HG03469 (cell line): ENCODE measurements at regions not wholly inside any gene's neighbourhood (a gene's known extent, or its start where the extent isn't known, plus 50 kb on each side); places are given as distances from the start of the nearest gene placed in this dataset.

ENCODE experiments used
- ATAC-seq: cut with Tn5 transposase; IDR thresholded peaks from one replicate; pipeline ENCODE4 v1.9.1; 2021; ENCODE audit warnings: mild to moderate bottlenecking, moderate library complexity, moderate number of reproducible peaks; ENCODE audit not compliant: unreplicated experiment

GRCh38 chr4:163621821-163622220 lies 127.3 kb downstream of the TMA16 start:
- no peak for ATAC-seq

GRCh38 chr4:163622379-163623035 lies 128.0 kb downstream of the TMA16 start:
- ATAC-seq = no peak

- ATAC-seq = no peak
These were observed 129.3 kb downstream of the TMA16 start for GRCh38 chr4:163623787-163624186.

GRCh38 chr4:163624727-163625126 lies 130.2 kb downstream of the TMA16 start:
- ATAC-seq = no peak

DNA sequence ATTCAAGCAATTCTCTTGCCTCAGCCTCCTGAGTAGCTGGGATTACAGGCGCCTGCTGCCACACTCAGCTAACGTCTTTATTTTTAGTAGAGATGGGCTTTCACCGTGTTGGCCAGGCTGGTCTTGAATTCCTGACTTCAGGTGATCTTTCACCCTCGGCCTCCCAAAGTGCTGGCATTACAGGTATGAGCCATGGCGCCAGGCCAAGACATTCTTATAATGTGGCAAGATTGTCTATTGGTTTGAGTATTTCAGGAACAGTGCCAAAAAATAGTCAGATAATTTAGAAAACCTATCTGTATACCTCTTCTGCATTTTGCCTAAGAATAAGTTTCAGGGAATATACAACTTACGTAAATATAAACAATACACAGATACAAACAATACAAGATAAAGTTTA lies 136.8 kb downstream of the TMA16 start:
- ATAC-seq = no peak

DNA sequence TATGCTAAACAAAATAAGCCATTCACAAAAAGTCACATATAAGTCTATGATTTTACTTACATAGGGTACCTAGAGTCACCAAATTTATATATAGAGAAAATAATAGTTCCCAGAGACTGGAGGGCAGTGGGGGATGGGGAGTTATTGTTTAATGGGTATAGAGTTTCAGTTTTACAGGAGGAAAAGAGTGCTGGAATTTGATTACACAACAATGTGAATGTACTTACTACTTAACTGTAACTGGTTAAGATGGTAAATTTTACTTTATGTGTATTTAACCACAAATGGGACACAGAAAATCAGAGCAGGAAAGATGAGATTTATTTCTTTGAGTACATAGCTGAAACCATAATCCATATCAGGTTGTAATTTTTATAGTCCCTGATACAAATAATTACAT lies 144.4 kb downstream of the TMA16 start:
- ATAC-seq = no peak

GRCh38 chr4:163649557-163650091 lies 155.1 kb downstream of the TMA16 start:
- no peak for ATAC-seq

- ATAC-seq = no peak
These were observed 157.3 kb downstream of the TMA16 start for GRCh38 chr4:163651761-163652160.

DNA sequence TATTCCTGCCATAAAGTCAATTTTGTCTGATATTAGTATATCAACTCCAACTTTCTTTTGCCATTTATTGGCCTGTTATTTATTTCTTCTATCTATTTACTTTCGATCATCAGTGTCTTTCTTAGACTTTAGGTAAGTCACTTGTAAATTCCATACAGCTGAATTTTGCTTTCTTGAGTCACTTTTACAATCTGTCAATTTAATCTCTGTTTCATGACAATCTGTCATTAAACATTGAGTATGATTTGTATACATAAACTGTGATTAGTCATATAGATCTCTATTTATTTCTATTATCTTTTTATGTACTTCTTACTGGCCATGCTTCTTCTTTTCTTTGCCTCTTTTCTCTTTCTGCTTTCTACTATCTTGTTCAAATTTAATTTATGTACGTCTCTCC lies 160.1 kb downstream of the TMA16 start:
- no peak for ATAC-seq

DNA sequence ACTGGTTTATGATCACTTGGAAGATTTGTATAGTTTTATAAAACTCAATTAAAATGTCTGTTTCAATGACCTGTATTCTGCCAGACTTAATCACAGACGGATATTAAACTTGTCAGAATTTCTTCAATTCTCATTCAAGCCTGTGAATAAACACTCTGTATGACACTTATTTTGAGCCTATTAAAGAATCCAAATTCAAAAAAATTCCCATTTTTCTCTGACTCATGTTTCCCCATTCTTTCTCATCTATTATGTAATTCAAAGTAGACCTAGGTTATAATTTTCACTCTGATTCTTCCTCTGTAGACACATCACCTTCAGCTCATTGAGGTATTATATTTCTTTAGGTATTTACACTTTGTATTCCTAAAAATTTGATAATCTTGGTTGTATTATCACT lies 166.1 kb downstream of the TMA16 start:
- ATAC-seq = no peak

DNA sequence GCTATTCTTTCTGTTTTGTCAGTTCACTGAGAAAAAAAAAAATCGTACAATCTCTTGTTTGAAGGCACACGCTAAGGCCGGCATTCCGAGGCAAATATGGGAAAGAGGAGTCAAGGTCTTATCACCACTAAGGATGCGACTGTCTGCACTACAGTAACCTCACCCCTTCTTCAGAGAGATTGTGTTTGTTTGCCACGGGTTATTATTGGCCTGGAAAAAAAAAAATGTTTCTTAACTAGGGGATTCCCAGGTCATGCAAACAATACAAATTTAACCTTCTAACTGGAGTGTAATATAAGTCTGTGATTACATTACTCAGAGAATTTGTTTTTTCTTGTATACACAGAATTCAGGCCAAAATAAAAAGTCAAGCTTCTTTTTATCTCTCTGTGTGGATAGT lies 168.3 kb downstream of the TMA16 start:
- no peak for ATAC-seq

- peak; percentile 81 for ATAC-seq
These were observed 169.2 kb downstream of the TMA16 start for GRCh38 chr4:163663454-163664225.

GRCh38 chr4:163665101-163665500 lies 170.6 kb downstream of the TMA16 start:
- no peak for ATAC-seq

DNA sequence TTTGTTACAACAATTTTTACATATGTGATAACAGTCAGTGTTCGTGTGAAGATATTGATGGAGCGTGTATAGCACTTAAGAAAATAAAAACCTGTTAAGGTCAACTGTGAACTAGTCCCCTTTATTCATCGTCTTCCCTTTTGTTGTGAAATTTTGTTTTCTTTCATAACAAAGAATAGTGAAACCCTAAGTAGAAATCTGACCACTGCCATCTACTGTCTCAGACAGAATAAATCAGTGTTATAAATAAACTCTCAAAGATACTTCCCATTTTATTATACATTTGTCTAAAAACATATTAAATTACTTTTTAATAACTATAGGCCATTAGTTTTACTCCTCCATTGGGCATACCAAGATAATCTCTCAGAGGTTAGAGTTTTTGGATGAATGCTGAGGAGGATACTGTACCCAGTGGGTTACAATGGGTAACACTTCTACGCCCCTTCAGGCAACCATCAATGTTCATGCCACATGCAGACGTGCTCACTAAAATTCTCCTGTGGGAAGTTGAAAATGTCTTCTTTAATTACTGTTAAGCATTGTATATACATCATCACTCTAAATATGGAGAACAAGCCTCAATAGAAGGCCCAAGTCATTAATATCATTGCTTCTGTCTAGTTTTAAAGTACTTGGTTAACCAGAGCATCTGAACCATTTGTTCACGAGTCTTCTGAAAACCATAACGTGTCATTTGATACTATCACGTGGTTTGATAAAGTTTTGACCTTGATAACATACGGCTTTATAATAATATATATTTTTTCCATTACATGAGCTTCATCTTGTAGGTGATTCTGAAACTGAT lies 171.2 kb downstream of the TMA16 start:
- ATAC-seq = peak; percentile 19

DNA sequence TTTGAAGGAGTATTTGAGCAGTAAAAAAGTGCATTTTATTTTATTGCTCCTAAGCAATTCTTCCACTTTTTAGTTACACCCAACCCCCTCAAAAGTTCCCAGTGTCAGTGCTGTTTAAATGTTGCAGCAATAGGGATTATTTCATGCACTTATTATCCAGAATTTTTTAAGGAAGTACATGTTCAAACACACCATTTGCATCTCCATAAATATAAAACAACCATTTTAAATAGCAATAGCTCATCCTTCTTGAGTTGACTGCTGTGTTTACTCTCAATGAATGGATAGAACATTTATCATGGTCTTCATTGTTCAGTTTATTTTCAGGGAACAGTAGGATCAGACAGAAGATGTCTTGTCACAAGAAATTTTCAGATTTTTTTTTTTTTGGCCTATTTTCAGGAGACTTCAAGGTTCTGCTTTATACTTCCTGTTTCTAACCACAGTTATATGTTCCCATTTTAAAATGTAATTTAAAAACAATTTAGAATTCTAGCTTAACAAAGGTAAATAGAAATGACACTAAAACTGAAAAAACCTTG lies 171.9 kb downstream of the TMA16 start:
- ATAC-seq = no peak

DNA sequence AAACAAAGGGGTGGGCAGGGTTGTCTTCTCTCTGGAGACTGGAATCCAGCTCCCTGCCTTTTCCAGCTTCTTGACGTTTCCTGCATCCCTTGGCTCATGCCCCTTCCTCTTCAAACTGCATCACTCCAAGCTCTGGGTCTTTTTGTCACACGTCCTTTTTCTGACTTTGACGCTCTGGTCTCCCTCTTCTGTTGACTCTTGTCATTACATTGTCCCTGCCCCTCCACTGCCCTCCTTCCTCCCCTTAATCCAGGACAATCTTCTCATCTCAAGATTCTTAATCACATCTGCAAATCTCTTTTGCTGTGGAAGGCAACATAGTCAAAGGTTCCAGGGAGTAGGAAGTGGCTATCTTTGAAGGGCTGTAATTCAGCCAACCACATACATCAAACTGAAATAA lies 178.3 kb downstream of the TMA16 start:
- ATAC-seq = no peak

DNA sequence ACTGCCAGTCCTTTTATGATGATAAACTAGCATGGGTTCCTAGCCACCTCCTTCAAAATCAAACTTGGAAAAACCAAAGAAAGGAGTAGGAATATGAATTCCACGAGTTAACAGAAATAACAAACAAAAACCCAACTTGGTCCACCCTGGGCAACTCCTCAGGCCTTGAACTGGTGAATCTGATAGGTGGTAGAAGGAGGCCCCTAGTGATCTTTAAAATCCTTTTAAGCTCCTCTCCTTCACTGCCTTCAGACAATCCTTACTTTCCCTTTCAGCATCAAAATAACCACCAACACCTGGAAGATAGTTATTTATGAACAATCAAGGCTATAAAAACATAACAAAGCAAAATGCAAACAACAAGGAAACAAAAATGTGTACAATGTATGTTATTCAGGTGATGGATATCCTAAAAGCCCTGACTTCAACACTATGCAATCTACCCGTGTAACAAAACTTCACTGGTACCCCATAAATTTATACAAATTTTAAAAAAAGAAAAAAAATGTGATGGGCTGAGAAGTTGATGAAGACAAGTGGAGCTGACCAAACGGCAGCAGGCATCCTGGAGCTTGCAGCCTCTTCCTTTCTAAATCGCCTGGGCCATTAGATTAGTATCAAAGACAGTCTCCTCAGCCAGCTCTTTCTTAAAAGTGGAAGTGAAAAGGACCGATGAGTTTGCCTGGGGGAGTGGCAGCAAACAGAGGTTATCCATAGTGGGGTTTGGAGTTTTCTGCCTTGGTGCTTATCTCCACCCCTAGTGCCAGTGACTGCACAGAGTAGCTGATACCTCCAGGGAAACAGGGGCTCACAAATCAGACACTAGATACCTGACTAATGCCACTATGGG lies 179.6 kb downstream of the TMA16 start:
- ATAC-seq = no peak

DNA sequence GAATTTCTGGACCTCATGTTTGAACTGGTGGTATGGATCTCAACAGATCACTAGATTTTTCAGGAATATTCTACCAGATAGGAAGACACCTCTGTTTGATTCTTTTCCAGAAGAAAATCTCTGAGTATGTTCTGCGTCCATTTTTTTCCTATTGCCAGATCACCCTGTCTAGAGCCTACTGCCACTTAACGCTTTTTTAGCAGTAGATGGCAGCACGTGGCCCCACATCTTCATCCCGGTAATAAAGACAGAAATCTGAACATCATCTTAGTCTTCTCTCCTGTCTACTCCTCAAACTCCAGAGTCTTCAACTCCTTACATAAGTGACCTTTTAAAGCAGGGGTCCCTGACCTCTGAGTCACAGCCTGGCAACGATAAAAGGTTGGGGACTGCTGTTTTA lies 184.7 kb downstream of the TMA16 start:
- no peak for ATAC-seq

DNA sequence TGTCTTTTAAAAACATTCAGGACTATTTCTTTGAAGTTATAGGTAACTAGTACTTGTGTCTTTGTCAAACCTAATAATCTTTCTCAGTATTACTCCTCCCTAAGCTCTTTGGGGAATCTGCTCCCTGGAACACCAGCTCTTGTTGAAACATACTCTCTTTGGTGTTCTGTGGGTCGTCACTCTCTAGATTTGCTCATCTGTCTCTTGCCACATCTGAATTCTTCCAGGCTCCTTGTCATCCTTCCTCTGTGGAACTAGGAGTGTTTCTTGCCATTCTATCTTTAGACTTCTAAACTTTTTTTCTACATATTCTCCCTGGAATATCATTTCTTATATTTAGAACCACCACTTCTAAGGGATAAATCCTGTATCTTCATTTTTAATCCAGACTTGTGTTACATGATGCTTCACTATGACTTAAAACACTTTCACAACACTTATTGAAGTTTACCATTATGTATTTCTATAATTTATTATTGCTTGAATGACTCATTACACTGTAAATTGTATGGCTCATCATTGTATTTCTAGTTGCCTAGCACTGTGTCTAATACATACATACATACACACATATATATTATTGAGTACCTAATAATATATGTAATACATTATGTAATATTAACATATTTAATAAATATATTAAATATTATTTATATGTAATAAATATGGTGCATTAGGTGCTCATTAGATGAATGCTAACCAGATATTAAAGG lies 186.1 kb downstream of the TMA16 start:
- ATAC-seq = no peak
